Right lobe of liver (tissue), 4 donors: ENCODE measurements at regions not wholly inside any gene's neighbourhood (a gene's known extent, or its start where the extent isn't known, plus 50 kb on each side); places are given as distances from the start of the nearest gene placed in this dataset.

Experiments used
- POLR2A ChIP-seq: fragments of 450-650 bp; IDR thresholded peaks from one replicate; pipeline ENCODE4 v1.6.1; 2017; ENCODE audit warnings: antibody characterized with exemption, mild to moderate bottlenecking
- TF ChIP-seq, protein P1 (sequence below), 4 donors: fragments of 200-600 bp in 3 of 4; fragments of 450-650 bp in 1 of 4; IDR thresholded peaks; one replicate each; pipeline versions ENCODE4 v1.5.1 to v1.8.0; 2016 to 2022; ENCODE audit warnings: antibody characterized with exemption in 4 of 4, mild to moderate bottlenecking in 2 of 4
- donor health status: DM: no; HTN: no; CAD: no.
- donor health status: DM: no; HTN: no; CAD: no.
- donor health status: DM: no; HTN: yes; CAD: no.

DNA sequence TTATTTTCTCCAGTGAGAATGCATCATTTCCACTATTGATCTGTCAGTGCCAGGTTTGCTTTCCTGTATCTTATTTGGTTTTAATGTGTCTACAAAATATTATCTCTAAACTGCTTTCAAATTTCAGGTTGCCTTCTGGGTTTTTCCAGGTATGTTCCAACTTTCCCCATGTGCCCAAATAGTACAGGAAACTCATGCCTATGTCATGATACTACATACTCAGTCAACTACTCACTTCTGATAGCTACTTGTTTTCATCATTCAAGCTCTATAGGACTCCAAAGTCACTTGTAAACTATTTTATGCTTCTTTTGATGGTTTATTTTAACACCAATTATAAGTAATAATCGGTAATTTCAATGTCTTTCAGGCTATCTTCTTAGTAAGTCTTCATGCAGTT, 134.8 kb upstream of the TTC14 start:
- TF ChIP-seq, protein P1, sequence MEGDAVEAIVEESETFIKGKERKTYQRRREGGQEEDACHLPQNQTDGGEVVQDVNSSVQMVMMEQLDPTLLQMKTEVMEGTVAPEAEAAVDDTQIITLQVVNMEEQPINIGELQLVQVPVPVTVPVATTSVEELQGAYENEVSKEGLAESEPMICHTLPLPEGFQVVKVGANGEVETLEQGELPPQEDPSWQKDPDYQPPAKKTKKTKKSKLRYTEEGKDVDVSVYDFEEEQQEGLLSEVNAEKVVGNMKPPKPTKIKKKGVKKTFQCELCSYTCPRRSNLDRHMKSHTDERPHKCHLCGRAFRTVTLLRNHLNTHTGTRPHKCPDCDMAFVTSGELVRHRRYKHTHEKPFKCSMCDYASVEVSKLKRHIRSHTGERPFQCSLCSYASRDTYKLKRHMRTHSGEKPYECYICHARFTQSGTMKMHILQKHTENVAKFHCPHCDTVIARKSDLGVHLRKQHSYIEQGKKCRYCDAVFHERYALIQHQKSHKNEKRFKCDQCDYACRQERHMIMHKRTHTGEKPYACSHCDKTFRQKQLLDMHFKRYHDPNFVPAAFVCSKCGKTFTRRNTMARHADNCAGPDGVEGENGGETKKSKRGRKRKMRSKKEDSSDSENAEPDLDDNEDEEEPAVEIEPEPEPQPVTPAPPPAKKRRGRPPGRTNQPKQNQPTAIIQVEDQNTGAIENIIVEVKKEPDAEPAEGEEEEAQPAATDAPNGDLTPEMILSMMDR (IDR thresholded peaks at IDR 0.05), result no peak
- TF ChIP-seq POLR2A, result no peak
